ENCODE measurements at regions not wholly inside any gene's neighbourhood (a gene's known extent, or its start where the extent isn't known, plus 50 kb on each side); places are given as distances from the start of the nearest gene placed in this dataset.

DNA sequence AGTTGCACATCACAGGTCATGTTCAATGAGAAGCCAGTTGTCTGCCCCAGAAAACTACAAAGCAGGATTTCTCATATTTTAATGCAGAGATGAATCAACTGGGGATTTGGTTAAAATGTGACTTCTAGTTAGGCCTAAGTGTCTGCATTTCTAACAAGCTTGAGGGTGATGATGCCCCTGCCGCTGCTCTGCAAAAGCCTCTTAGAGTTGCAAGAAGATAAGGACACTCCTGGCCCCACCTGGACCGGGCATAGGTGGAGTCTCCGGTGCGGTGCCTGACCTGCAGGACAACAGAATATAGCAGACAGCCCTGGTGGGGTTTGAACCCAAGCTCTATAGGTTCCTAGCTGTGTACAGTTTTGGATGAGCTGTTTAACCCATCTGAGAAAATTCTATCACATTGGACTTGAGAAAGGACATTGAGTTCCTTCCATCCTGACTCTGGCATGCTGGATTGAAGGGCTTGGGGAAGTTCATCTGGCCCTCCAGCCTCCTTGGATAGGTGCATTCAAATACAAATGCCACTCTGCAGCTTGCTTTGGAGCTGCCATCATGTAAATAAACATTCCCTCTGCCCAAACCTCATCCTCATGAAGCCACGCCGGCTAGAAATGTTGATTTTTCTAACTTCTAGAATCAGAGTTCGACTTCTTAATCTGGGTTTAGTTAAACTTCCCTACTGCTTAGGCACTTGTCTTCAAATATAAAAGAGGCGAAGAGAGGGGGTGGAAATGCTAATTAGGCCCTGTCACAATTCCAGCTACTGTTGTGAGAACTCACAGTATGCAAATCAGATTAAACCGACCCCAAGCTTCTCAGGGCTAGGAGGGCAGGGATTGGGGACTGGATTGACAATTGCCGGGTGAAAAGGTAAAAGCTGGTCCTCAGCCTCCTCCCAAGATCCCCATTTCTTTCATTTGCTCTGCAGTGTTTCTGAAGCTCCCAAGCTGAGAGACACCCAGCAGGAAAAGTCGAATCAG is 1225.6 kb downstream of the VRK1 start:
- no peak for TF ChIP-seq CTCF (IDR thresholded peaks at IDR 0.05)
- no peak overlapping the region for H3K9ac ChIP-seq

GRCh38 chr14:98028162-98028561 is 1231.0 kb downstream of the VRK1 start:
- Histone ChIP-seq H3K27me3 (ENCODE audit: control insufficient read depth, insufficient read depth, low read length) (no peaks in the 10 kb centered on the region), H2AFZ (no peak overlapping the region), H3K4me3 (ENCODE audit: low read depth, low read length) (no peak overlapping the region), H3K79me2 (no peaks in the 10 kb centered on the region), H3K4me2 (ENCODE audit: low read length) (no peak overlapping the region), H3K4me1 (no peaks in the 10 kb centered on the region), H3K27ac (no peak overlapping the region), H3K9me3 (ENCODE audit: control insufficient read depth, low read length) (no peaks in the 10 kb centered on the region), H3K9ac (no peak overlapping the region), H3K36me3 (ENCODE audit: control insufficient read depth, insufficient read depth, low read length) (no peaks in the 10 kb centered on the region)
- TF ChIP-seq CTCF (IDR thresholded peaks at IDR 0.05) = no peak

More for the DNA sequence above, 1225.6 kb downstream of the VRK1 start:
- Histone ChIP-seq H3K4me2 (ENCODE audit: low read length) (no peak overlapping the region), H3K27me3 (ENCODE audit: control insufficient read depth, insufficient read depth, low read length) (no peaks in the 10 kb centered on the region), H3K9me3 (ENCODE audit: control insufficient read depth, low read length) (no peaks in the 10 kb centered on the region), H3K4me3 (ENCODE audit: low read depth, low read length) (no peak overlapping the region), H3K79me2 (no peaks in the 10 kb centered on the region), H2AFZ (no peak overlapping the region), H3K36me3 (ENCODE audit: control insufficient read depth, insufficient read depth, low read length) (no peaks in the 10 kb centered on the region), H3K4me1 (no peaks in the 10 kb centered on the region), H3K27ac (no peak overlapping the region)

DNA sequence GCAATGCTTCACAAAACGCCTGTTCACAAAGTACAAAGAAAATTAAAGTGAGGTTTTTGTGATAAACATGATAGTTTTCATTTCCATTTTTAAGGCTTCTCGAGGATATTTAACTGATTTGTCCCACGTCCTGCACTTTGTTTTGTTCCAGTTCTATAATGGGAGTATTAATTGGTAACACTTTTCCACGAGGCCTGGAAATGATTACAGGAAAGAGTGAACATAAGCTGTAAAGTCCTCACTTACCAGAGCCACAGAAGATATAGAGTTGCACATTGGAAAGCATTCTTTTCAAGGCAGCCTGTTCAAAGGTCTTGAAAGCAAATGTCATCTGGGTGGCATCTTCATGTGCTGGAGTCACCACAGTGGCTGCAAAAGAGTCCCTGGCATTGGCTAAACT is 1236.6 kb downstream of the BCL11B start:
- H3K27ac ChIP-seq = no peak overlapping the region
- H3K36me3 ChIP-seq (ENCODE audit: control insufficient read depth, insufficient read depth, low read length) = no peaks in the 10 kb centered on the region
- H2AFZ ChIP-seq = no peak overlapping the region
- no peaks in the 10 kb centered on the region for H3K4me1 ChIP-seq
- H3K79me2 ChIP-seq = no peaks in the 10 kb centered on the region
- TF ChIP-seq CTCF (IDR thresholded peaks at IDR 0.05) = no peak
- no peak overlapping the region for H3K9ac ChIP-seq
- no peak overlapping the region for H3K4me3 ChIP-seq (ENCODE audit: low read depth, low read length)
- no peaks in the 10 kb centered on the region for H3K9me3 ChIP-seq (ENCODE audit: control insufficient read depth, low read length)
- no peak overlapping the region for H3K4me2 ChIP-seq (ENCODE audit: low read length)
- H3K27me3 ChIP-seq (ENCODE audit: control insufficient read depth, insufficient read depth, low read length) = no peaks in the 10 kb centered on the region

GRCh38 chr14:98037831-98038230 is 1234.2 kb downstream of the BCL11B start:
- Histone ChIP-seq H3K27me3 (ENCODE audit: control insufficient read depth, insufficient read depth, low read length) (no peaks in the 10 kb centered on the region), H3K36me3 (ENCODE audit: control insufficient read depth, insufficient read depth, low read length) (no peaks in the 10 kb centered on the region), H3K4me1 (no peaks in the 10 kb centered on the region), H2AFZ (no peak overlapping the region), H3K79me2 (no peaks in the 10 kb centered on the region), H3K9me3 (ENCODE audit: control insufficient read depth, low read length) (no peaks in the 10 kb centered on the region), H3K4me3 (ENCODE audit: low read depth, low read length) (no peak overlapping the region), H3K9ac (no peak overlapping the region), H3K27ac (no peak overlapping the region), H3K4me2 (ENCODE audit: low read length) (no peak overlapping the region)
- TF ChIP-seq CTCF (IDR thresholded peaks at IDR 0.05) = no peak
